SK-N-SH (cell line): ENCODE measurements at regions not wholly inside any gene's neighbourhood (a gene's known extent, or its start where the extent isn't known, plus 50 kb on each side); places are given as distances from the start of the nearest gene placed in this dataset.

Source experiments
- CTCF ChIA-PET: fragments of 300-600, 350-600 bp; formaldehyde crosslinking; extraction: SDS; loops from one replicate; lab custom pipeline; 2021; lab: Yijun Ruan, JAX
- POLR2A ChIA-PET: fragments of 350-600 bp; sonication (Branson Sonifier 250); formaldehyde crosslinking; extraction: SDS; loops from one replicate; lab custom pipeline; 2020; ENCODE audit warnings: antibody characterized with exemption, inconsistent platforms; lab: Yijun Ruan, JAX
- DNase-seq: peaks from one replicate; pipeline ENCODE4 v3.0.0; 2012
- H2AFZ ChIP-seq: fragments of 200-600 bp; sonication (generic); 2 replicates; pipeline ENCODE4 v1.8.1; 2016; ENCODE audit warnings: antibody characterized with exemption, mild to moderate bottlenecking, low read depth
- H3F3A ChIP-seq: fragments of 200-600 bp; sonication (generic); replicated peaks from 2 replicates; pipeline ENCODE3; 2016; ENCODE audit warnings: antibody characterized with exemption, mild to moderate bottlenecking; ENCODE audit not compliant: insufficient read depth
- H3K27ac ChIP-seq, 2 experiments: fragments of 200-500 bp in 1 of 2; fragments of 200-600 bp in 1 of 2; sonication (Bioruptor generic) in 1 of 2; sonication (generic), shearing (Covaris generic) in 1 of 2; 2 replicates each; pipeline versions ENCODE4 v1.5.1 to v1.6.1; 2014 to 2016; ENCODE audit warnings: low read depth in 2 of 2, inconsistent platforms in 1 of 2, low read length in 1 of 2, mild to moderate bottlenecking in 1 of 2, mixed read lengths in 1 of 2
- H3K27me3 ChIP-seq: fragments of 200-600 bp; sonication (generic), shearing (Covaris generic); 2 replicates; pipeline ENCODE4 v1.6.1; 2016; ENCODE audit warnings: mixed run types; ENCODE audit not compliant: insufficient read depth
- H3K36me3 ChIP-seq, 2 experiments: fragments of 200-500 bp in 1 of 2; fragments of 200-600 bp in 1 of 2; sonication (Bioruptor generic) in 1 of 2; sonication (generic) in 1 of 2; replicated peaks in 1 of 2; 2 replicates each; pipeline versions ENCODE3 to v1.5.1; 2014 to 2016; ENCODE audit warnings: low read length in 1 of 2, mild to moderate bottlenecking in 1 of 2; ENCODE audit not compliant: insufficient read depth in 2 of 2, control insufficient read depth in 1 of 2
- H3K4me1 ChIP-seq, 2 experiments: fragments of 200-500 bp in 1 of 2; fragments of 200-600 bp in 1 of 2; sonication (Bioruptor generic) in 1 of 2; sonication (generic), shearing (Covaris generic) in 1 of 2; 2 replicates each; pipeline versions ENCODE4 v1.5.1 to v1.6.1; 2014 to 2016; ENCODE audit warnings: low read depth in 1 of 2, low read length in 1 of 2, mixed run types in 1 of 2; ENCODE audit not compliant: insufficient read depth in 2 of 2, control insufficient read depth in 1 of 2
- H3K4me2 ChIP-seq: fragments of 200-600 bp; sonication (generic), shearing (Covaris generic); 2 replicates; pipeline ENCODE4 v1.6.1; 2017; ENCODE audit warnings: mixed run types
- H3K4me3 ChIP-seq, 2 experiments: fragments of 200-500 bp in 1 of 2; fragments of 200-600 bp in 1 of 2; sonication (Bioruptor generic) in 1 of 2; sonication (generic), shearing (Covaris generic) in 1 of 2; 2 replicates each; pipeline versions ENCODE4 v1.5.1 to v1.8.1; 2014 to 2016; ENCODE audit warnings: low read depth in 2 of 2, inconsistent platforms in 1 of 2, low read length in 1 of 2, mild to moderate bottlenecking in 1 of 2, mixed read lengths in 1 of 2, moderate library complexity in 1 of 2
- H3K79me2 ChIP-seq: fragments of 200-600 bp; sonication (generic); 2 replicates; pipeline ENCODE4 v1.8.1; 2017; ENCODE audit warnings: mild to moderate bottlenecking; ENCODE audit not compliant: insufficient read depth
- H3K9ac ChIP-seq: fragments of 200-600 bp; sonication (generic); 2 replicates; pipeline ENCODE4 v1.6.1; 2017; ENCODE audit warnings: mixed run types
- H3K9me2 ChIP-seq: fragments of 200-600 bp; sonication (generic); 2 replicates; pipeline ENCODE4 v1.6.1; 2017; ENCODE audit warnings: mixed run types
- H3K9me3 ChIP-seq: fragments of 200-600 bp; sonication (generic); 2 replicates; pipeline ENCODE4 v1.6.1; 2017; ENCODE audit warnings: mixed run types, mild to moderate bottlenecking, moderate library complexity
- H4K20me1 ChIP-seq: fragments of 200-600 bp; sonication (generic); 2 replicates; pipeline ENCODE4 v1.6.1; 2017; ENCODE audit warnings: mild to moderate bottlenecking, mixed run types; ENCODE audit not compliant: insufficient read depth
- FOSL2 ChIP-seq: IDR thresholded peaks from 2 replicates; pipeline ENCODE4 v1.4.0; 2012; ENCODE audit warnings: low read depth, mild to moderate bottlenecking, moderate library complexity, borderline replicate concordance
- GATA2 ChIP-seq: sonication (generic); formaldehyde crosslinking; IDR thresholded peaks from 2 replicates; pipeline ENCODE4 v1.5.0; 2020; ENCODE audit warnings: mild to moderate bottlenecking, missing genetic modification reagents
- JUND ChIP-seq: IDR thresholded peaks from 2 replicates; pipeline ENCODE4 v1.4.0; 2012
- NFIC ChIP-seq: IDR thresholded peaks from 2 replicates; pipeline ENCODE4 v1.4.0; 2012; ENCODE audit warnings: borderline replicate concordance
- POLR2AphosphoS5 ChIP-seq: IDR thresholded peaks from 2 replicates; pipeline ENCODE4 v1.6.1; 2012; ENCODE audit warnings: low read depth, low read length
- RAD21 ChIP-seq: IDR thresholded peaks from 2 replicates; pipeline ENCODE4 v1.6.1; 2012; ENCODE audit warnings: mild to moderate bottlenecking, low read length
- WGBS: methylation state at CpG from one replicate; pipeline ENCODE4 v1.1.6; 2017; ENCODE audit warnings: low lambda C conversion rate; 5-methylcytosine and 5-hydroxymethylcytosine counted together
- TF ChIP-seq, protein P1 (sequence below): IDR thresholded peaks from 2 replicates; pipeline ENCODE4 v1.4.0; 2012; ENCODE audit warnings: low read depth, borderline replicate concordance
- TF ChIP-seq, protein P2 (sequence below): IDR thresholded peaks from 2 replicates; pipeline ENCODE4 v1.4.0; 2012; ENCODE audit warnings: low read depth
- TF ChIP-seq, protein P3 (sequence below): fragments of 200-600 bp; sonication (generic); IDR thresholded peaks from 2 replicates; pipeline ENCODE4 v1.6.1; 2017; ENCODE audit warnings: antibody characterized with exemption, mild to moderate bottlenecking, moderate library complexity
- TF ChIP-seq, protein P4 (sequence below): fragments of 150-350 bp; IDR thresholded peaks from 2 replicates; pipeline ENCODE4 v1.6.1; 2017; ENCODE audit warnings: antibody characterized with exemption, low read length, low read depth, borderline replicate concordance
- TF ChIP-seq, protein P5 (sequence below): IDR thresholded peaks from 2 replicates; pipeline ENCODE4 v1.6.1; 2012; ENCODE audit warnings: mild to moderate bottlenecking, low read depth, low read length, moderate library complexity

DNA sequence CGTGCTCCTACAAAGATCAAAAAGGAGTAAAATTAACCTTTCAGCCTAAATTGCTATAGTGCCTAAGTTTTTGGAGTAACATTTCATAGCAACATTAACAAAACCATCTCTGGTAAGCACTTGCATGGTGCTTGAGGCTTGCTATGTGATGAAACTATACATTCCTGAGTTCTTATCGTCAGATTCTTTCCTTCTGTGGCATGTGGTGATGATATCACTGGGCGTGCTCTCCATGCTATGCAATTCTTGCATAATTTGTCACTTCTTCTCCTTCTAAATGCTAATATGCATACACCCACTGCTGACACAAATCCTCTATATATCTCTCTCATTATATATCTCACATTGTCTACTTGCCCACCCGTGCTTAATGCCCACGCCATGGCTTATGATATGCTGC is 2019.9 kb downstream of the MAT2B start:
- 32% methylated on average over 5 of the region's 5 CpGs for WGBS
- DNase-seq = no peak
- no peak overlapping the region for H2AFZ ChIP-seq
- no peaks in the 10 kb centered on the region for H3K27me3 ChIP-seq
- no peak overlapping the region for H3K4me3 ChIP-seq
- no peaks in the 10 kb centered on the region for H3K36me3 ChIP-seq
- peaks cover 4% of the 10 kb centered on the region; the same call in 1 of the 2 replicates for H3K9me3 ChIP-seq
- CTCF ChIA-PET = no interaction called here
- H3K27ac ChIP-seq = no peak overlapping the region
- H4K20me1 ChIP-seq = no peaks in the 10 kb centered on the region
- POLR2A ChIA-PET = no interaction called here
- H3K4me1 ChIP-seq = no peaks in the 10 kb centered on the region
- H3K9ac ChIP-seq = no peak overlapping the region
- no peaks in the 10 kb centered on the region for H3F3A ChIP-seq
- H3K4me2 ChIP-seq = no peak overlapping the region
- no peaks in the 10 kb centered on the region for H3K79me2 ChIP-seq
- TF ChIP-seq FOSL2 = no peak
- TF ChIP-seq GATA2 = no peak
- TF ChIP-seq JUND = no peak
- TF ChIP-seq, protein P1, sequence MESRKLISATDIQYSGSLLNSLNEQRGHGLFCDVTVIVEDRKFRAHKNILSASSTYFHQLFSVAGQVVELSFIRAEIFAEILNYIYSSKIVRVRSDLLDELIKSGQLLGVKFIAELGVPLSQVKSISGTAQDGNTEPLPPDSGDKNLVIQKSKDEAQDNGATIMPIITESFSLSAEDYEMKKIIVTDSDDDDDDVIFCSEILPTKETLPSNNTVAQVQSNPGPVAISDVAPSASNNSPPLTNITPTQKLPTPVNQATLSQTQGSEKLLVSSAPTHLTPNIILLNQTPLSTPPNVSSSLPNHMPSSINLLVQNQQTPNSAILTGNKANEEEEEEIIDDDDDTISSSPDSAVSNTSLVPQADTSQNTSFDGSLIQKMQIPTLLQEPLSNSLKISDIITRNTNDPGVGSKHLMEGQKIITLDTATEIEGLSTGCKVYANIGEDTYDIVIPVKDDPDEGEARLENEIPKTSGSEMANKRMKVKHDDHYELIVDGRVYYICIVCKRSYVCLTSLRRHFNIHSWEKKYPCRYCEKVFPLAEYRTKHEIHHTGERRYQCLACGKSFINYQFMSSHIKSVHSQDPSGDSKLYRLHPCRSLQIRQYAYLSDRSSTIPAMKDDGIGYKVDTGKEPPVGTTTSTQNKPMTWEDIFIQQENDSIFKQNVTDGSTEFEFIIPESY = no peak
- TF ChIP-seq, protein P2, sequence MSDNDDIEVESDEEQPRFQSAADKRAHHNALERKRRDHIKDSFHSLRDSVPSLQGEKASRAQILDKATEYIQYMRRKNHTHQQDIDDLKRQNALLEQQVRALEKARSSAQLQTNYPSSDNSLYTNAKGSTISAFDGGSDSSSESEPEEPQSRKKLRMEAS = no peak
- no peak for TF ChIP-seq RAD21
- TF ChIP-seq, protein P3, sequence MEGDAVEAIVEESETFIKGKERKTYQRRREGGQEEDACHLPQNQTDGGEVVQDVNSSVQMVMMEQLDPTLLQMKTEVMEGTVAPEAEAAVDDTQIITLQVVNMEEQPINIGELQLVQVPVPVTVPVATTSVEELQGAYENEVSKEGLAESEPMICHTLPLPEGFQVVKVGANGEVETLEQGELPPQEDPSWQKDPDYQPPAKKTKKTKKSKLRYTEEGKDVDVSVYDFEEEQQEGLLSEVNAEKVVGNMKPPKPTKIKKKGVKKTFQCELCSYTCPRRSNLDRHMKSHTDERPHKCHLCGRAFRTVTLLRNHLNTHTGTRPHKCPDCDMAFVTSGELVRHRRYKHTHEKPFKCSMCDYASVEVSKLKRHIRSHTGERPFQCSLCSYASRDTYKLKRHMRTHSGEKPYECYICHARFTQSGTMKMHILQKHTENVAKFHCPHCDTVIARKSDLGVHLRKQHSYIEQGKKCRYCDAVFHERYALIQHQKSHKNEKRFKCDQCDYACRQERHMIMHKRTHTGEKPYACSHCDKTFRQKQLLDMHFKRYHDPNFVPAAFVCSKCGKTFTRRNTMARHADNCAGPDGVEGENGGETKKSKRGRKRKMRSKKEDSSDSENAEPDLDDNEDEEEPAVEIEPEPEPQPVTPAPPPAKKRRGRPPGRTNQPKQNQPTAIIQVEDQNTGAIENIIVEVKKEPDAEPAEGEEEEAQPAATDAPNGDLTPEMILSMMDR = no peak
- TF ChIP-seq, protein P4, sequence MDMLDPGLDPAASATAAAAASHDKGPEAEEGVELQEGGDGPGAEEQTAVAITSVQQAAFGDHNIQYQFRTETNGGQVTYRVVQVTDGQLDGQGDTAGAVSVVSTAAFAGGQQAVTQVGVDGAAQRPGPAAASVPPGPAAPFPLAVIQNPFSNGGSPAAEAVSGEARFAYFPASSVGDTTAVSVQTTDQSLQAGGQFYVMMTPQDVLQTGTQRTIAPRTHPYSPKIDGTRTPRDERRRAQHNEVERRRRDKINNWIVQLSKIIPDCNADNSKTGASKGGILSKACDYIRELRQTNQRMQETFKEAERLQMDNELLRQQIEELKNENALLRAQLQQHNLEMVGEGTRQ = no peak
- TF ChIP-seq POLR2AphosphoS5 = no peak
- no peak for TF ChIP-seq NFIC
- TF ChIP-seq, protein P5, sequence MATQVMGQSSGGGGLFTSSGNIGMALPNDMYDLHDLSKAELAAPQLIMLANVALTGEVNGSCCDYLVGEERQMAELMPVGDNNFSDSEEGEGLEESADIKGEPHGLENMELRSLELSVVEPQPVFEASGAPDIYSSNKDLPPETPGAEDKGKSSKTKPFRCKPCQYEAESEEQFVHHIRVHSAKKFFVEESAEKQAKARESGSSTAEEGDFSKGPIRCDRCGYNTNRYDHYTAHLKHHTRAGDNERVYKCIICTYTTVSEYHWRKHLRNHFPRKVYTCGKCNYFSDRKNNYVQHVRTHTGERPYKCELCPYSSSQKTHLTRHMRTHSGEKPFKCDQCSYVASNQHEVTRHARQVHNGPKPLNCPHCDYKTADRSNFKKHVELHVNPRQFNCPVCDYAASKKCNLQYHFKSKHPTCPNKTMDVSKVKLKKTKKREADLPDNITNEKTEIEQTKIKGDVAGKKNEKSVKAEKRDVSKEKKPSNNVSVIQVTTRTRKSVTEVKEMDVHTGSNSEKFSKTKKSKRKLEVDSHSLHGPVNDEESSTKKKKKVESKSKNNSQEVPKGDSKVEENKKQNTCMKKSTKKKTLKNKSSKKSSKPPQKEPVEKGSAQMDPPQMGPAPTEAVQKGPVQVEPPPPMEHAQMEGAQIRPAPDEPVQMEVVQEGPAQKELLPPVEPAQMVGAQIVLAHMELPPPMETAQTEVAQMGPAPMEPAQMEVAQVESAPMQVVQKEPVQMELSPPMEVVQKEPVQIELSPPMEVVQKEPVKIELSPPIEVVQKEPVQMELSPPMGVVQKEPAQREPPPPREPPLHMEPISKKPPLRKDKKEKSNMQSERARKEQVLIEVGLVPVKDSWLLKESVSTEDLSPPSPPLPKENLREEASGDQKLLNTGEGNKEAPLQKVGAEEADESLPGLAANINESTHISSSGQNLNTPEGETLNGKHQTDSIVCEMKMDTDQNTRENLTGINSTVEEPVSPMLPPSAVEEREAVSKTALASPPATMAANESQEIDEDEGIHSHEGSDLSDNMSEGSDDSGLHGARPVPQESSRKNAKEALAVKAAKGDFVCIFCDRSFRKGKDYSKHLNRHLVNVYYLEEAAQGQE = no peak
- no peaks in the 10 kb centered on the region for H3K9me2 ChIP-seq
